ENCODE measurements at regions not wholly inside any gene's neighbourhood (a gene's known extent, or its start where the extent isn't known, plus 50 kb on each side); places are given as distances from the start of the nearest gene placed in this dataset.
A peak's percentile ranks its signal among the peaks of the same experiment; 100 is the strongest.
"Not testable (repeated sequence)": the region's sequence is repeated elsewhere in the genome, so short reads cannot be mapped to it uniquely, and the experiment has no call there.

- FAIRE-seq (no peak), DNase-seq (ENCODE audit: low spot score in 2 of 2) (no peak)
Measured at GRCh38 chr2:65980531-65980930, 454.4 kb upstream of the MEIS1 start.

GRCh38 chr2:65979446-65979845 is 455.5 kb upstream of the MEIS1 start:
- no peak for FAIRE-seq
- DNase-seq (ENCODE audit: low spot score in 2 of 2) = no peak

GRCh38 chr2:65974067-65974723 is 460.7 kb upstream of the MEIS1 start:
- FAIRE-seq (no peak), DNase-seq (ENCODE audit: low spot score in 2 of 2) (no peak)

DNA sequence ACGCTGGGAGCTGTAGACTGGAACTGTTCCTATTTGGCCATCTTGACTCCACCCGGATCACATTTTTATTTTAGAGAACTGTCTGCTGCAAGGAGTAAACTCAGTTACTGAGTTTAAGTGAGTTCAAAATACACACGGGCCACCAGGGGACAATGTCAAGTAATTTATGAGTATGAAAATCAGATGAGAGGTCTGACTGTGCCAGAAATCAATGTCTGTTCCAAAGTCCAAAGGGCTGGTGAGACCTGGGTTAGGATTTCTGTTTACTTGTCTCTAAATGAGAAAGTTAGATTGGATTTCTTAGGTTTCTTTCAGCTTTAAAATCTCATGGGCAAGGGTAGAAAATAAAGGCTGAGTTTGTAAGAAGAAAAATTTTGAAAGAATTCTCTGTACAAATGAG is 465.8 kb upstream of the MEIS1 start:
- DNase-seq (ENCODE audit: low spot score in 2 of 2) (no peak), FAIRE-seq (no peak)

DNA sequence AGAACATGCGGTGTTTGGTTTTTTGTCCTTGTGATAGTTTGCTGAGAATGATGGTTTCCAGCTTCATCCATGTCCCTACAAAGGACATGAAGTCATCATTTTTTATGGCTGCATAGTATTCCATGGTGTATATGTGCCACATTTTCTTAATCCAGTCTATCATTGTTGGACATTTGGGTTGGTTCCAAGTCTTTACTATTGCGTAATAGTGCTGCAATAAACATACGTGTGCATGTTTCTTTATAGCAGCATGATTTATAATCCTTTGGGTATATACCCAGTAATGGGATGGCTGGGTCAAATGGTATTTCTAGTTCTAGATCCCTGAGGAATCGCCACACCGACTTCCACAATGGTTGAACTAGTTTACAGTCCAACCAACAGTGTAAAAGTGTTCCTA is 471.6 kb upstream of the MEIS1 start:
- not testable (repeated sequence) for FAIRE-seq; DNase-seq (ENCODE audit: low spot score in 2 of 2)

DNA sequence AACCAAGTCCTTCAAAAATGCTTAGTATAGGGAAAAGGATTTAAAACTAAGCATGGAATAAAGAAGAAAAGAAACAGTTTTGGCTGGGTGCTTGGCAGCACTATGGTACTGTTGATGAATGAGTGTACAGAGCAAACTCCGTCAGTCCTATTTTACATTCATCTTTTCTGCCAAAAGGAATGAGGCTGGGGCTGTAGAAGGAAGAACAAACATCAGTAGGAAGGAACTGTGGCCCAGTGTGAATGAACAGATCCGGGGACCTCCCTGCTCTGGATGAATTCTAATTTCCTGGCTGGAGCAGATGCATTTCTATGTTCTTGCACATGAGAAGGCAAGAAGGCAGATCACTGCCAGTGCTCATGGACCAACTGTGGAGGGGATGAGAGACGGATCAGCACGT is 474.0 kb upstream of the MEIS1 start:
- peak; percentile 5 to 7 for DNase-seq (ENCODE audit: low spot score in 2 of 2)

GRCh38 chr2:65957886-65958285 is 477.0 kb upstream of the MEIS1 start:
- DNase-seq (ENCODE audit: low spot score in 2 of 2) (no peak), FAIRE-seq (no peak)

More for the DNA sequence above, 474.0 kb upstream of the MEIS1 start:
- no peak for FAIRE-seq

DNA sequence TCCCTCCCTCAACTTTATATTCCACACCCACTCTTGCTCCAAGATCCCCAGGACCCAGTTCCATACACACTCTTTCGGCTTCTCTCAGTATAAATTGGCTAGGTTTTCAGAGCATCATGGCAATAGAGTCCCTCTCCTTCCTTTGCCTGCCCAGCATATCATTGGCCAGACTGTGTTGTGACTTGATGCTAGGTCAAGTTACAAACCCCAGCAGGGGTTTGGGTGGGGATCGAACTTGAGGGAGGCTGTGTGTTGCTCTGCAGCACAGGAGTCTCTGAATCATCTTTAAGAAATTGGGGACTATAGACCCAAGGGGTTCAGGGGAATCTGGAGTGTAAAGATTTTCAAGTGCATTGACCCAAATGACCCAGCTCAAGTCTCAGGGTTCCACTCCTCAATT is 477.5 kb upstream of the MEIS1 start:
- FAIRE-seq (no peak), DNase-seq (ENCODE audit: low spot score in 2 of 2) (no peak)

- no peak for FAIRE-seq
Measured at GRCh38 chr2:65955259-65955658, 479.7 kb upstream of the MEIS1 start.

DNA sequence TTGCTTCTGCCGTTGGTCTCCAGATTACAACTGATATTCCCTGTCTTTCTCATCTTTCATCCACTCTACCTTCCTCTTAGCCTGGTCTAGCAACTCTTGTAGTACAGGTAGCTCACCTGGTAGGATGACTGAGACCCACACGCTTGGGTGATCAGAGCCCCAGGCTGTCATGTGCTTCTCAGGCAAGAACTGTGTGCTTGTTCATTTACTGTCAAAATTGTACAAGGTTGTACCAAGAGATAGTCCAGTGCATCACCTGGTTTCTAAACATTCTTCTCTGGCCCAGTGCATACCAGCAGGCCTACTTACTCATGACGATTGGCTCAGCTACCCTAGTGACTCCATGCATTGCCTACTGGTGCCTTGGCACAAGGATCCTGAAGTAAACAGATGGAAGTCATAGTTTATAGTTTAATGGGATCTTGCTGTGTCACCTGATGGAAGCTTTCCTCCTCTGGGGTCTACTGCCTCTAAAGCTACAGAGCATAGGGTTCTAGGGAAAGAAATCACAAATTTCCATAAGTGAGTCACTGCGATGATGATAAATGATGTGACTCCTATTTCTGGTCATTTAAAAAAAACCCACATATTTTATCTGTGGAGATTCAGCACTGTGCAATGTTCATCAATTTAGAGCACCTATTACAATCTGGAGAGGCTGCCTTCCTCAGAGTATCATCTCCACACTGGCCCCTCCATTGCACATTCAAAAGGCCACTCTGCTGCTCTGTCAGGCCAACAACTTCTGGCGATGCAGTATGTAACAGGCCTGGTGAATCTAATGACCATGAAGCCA is 481.8 kb upstream of the MEIS1 start:
- DNase-seq (ENCODE audit: low spot score in 2 of 2) (no peak), FAIRE-seq (no peak)

More at GRCh38 chr2:65955259-65955658, 479.7 kb upstream of the MEIS1 start:
- no peak for DNase-seq (ENCODE audit: low spot score in 2 of 2)

DNA sequence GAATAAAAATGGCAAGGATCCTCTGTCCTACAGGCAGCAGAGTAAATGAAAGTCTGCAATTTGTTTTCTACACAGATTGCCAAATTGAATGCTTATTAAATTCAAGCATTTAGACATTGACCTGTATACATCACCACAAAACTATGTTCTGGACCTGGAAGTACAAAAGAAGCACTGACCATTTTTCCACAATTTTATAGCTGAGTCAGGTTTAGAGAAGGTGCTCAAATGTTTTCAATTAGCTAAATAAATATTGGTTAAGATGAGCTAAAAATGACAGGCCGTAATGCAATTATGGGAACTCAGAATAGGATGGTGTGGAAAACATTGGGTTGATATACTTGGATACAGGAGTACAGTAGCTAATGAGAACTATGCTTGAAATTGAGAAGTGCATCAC is 490.7 kb upstream of the MEIS1 start:
- no peak for FAIRE-seq
- no peak for DNase-seq (ENCODE audit: low spot score in 2 of 2)

DNA sequence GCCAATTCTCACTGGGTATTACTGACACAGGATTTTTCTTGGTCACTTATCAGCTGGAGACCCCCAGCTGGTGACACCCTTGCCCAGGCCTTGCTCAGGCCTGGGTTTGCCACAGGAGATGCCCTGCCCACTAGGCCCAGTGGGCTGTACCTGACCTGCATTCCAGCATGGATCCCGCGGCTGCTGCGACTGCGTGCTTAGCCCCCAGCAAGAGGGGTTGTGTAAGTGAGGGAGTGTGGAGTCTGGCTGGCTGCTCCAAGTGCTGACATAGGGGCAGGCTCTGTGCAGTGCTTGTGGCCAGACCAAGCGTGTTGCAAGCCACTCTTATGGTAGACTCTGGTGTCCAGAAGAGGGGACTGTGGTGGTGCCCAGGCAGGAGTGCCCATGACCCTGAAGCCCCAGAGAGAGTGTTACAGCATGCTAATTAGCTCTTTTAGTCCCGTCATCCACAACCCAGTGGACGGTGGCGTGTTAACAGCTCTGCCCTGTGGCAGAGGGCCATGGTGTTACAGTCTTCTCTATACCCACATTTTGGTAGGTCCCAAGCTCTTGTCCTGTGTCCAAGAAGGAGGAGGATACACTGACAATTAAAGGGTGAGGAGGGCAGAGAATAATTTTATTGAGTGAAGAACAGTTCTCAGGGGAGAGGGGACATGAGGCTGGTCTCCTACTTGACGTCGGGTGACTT is 491.7 kb upstream of the MEIS1 start:
- FAIRE-seq (no peak), DNase-seq (ENCODE audit: low spot score in 2 of 2) (no peak)

- DNase-seq (ENCODE audit: low spot score in 2 of 2) (no peak), FAIRE-seq (no peak)
Measured at GRCh38 chr2:65940856-65941255, 494.1 kb upstream of the MEIS1 start.

DNA sequence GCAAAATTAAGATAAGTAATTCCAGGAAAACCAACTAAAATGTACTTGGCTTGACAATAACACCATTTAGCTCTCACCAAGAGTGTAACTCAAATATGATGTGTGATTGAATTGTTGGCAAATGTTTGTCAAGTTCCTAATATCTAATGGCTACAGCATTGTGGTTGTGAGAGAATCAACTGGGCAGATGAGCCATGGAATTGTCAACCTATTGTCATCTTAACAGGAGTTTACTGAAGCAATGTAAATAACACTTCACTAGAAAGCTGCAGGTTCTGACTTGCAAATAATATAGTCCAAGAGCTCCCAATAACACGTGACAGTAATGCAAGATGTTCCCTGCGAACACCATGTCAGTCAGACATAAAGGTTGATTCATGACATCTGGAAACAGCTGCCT is 495.2 kb upstream of the MEIS1 start:
- DNase-seq (ENCODE audit: low spot score in 2 of 2) (no peak), FAIRE-seq (no peak)

DNA sequence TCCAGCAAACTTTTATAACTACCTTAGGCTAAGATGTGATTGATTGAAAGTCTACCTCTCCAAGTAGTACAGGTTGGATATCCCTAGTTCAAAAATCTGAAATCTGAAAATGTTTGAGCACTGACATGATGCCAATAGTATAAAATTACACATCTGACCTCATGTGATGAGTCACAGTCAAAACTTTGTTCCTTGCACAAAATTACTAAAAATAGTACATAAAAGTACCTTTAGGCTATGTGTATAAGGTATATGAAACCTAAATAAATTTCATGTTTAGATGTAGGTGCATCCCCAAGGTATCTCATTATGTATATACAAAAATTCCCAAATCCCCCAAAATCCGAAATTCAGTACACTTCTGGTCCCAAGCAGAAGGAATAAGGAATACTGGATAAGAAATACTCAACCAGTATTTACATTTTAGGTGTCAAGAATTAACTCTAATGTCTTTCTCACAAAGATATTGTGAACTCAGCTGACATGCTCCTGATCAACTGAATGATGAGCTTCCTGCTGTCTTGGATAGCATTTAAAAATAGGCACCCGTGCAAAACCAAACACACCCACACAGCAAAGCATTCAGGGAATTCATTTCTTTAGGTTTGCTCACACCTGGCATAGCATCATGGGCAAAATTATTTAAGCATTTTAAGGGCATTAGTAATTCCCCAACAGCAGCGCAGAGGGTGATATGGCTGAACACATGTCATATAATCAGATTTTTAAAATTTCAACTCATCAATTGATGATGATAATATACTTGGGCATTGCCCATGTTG is 497.4 kb upstream of the MEIS1 start:
- no peak for FAIRE-seq
- DNase-seq (ENCODE audit: low spot score in 2 of 2) = no peak

GRCh38 chr2:65934992-65935629 is 499.8 kb upstream of the MEIS1 start:
- no peak for DNase-seq (ENCODE audit: low spot score in 2 of 2)
- no peak for FAIRE-seq

DNA sequence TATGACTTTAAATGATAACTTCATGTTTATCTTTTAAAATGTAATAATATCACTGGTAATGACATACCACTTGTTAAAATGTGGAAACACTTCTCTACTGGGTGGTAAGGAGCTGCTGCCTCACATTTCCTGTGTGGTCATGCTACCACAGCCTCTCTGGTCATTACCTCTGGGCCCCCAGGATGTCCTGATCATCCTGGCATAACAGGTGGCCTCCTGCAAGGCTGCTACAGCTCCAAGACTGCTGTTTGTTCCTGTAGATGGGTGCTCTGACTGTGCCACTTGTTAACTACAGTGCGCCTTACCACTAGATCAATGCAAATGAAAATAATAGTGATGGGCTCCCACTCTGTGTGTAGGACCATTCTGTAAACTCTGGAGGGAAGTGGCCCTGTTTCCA is 500.2 kb upstream of the SPRED2 start:
- DNase-seq (ENCODE audit: low spot score in 2 of 2) (no peak), FAIRE-seq (no peak)

- DNase-seq (ENCODE audit: low spot score in 2 of 2) (no peak), FAIRE-seq (no peak)
Measured at GRCh38 chr2:65931056-65931455, 498.7 kb upstream of the SPRED2 start.

- no peak for DNase-seq (ENCODE audit: low spot score in 2 of 2)
- FAIRE-seq = no peak
Measured at GRCh38 chr2:65930259-65930658, 497.9 kb upstream of the SPRED2 start.

DNA sequence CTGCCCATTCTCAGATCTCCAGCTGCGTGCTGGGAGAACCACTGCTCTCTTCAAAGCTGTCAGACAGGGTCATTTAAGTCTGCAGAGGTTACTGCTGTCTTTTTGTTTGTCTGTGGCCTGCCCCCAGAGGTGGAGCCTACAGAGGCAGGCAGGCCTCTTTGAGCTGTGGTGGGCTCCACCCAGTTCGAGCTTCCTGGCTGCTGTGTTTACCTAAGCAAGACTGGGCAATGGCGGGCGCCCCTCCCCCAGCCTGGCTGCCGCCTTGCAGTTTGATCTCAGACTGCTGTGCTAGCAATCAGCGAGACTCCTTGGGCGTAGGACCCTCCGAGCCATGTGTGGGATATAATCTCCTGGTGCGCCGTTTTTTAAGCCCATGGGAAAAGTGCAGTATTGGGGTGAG is 497.3 kb upstream of the SPRED2 start:
- DNase-seq (ENCODE audit: low spot score in 2 of 2); FAIRE-seq: not testable (repeated sequence)
